Memory B cell (primary cell): ENCODE measurements at regions not wholly inside any gene's neighbourhood (a gene's known extent, or its start where the extent isn't known, plus 50 kb on each side); places are given as distances from the start of the nearest gene placed in this dataset.
"Not testable (repeated sequence)": the region's sequence is repeated elsewhere in the genome, so short reads cannot be mapped to it uniquely, and the experiment has no call there.

ENCODE experiments used
- ATAC-seq: fragments of 150-1000 bp; cut with Tn5 transposase; 2 replicates; pipeline ENCODE4 v1.10.0; 2021; ENCODE audit warnings: low read depth, mild to moderate bottlenecking, moderate library complexity
- DNase-seq, 2 donors: peaks; one replicate each; pipeline ENCODE4 v3.0.0; 2022; ENCODE audit warnings: low spot score in 2 of 2
- H3K27ac Mint-ChIP-seq: one replicate; pipeline ENCODE4 v1.8.0; 2022; ENCODE audit warnings: mild to moderate bottlenecking, moderate library complexity, mixed read lengths
- H3K27me3 Mint-ChIP-seq: one replicate; pipeline ENCODE4 v1.8.0; 2022; ENCODE audit warnings: mixed read lengths
- H3K36me3 Mint-ChIP-seq: one replicate; pipeline ENCODE4 v1.8.0; 2022; ENCODE audit warnings: mild to moderate bottlenecking, mixed read lengths
- H3K4me1 Mint-ChIP-seq: one replicate; pipeline ENCODE4 v1.8.0; 2022; ENCODE audit warnings: mixed read lengths
- H3K4me3 Mint-ChIP-seq: one replicate; pipeline ENCODE4 v1.8.0; 2022; ENCODE audit warnings: mild to moderate bottlenecking, moderate library complexity, mixed read lengths
- H3K9me3 Mint-ChIP-seq: one replicate; pipeline ENCODE4 v1.8.0; 2022; ENCODE audit warnings: mixed read lengths

GRCh38 chr21:6428498-6429092 is 4092.8 kb upstream of the TPTE start:
- H3K4me3 Mint-ChIP-seq, H3K36me3 Mint-ChIP-seq, H3K27me3 Mint-ChIP-seq, H3K27ac Mint-ChIP-seq, ATAC-seq, DNase-seq, H3K9me3 Mint-ChIP-seq, H3K4me1 Mint-ChIP-seq: not testable (repeated sequence)

- H3K9me3 Mint-ChIP-seq, H3K27ac Mint-ChIP-seq, DNase-seq, H3K36me3 Mint-ChIP-seq, H3K27me3 Mint-ChIP-seq, ATAC-seq, H3K4me1 Mint-ChIP-seq, H3K4me3 Mint-ChIP-seq: not testable (repeated sequence)
Measured at GRCh38 chr21:6429924-6430323, 4091.5 kb upstream of the TPTE start.

GRCh38 chr21:6433149-6433548 is 4088.2 kb upstream of the TPTE start:
- not testable (repeated sequence) for H3K27ac Mint-ChIP-seq, ATAC-seq, H3K4me3 Mint-ChIP-seq, H3K9me3 Mint-ChIP-seq, H3K4me1 Mint-ChIP-seq, DNase-seq, H3K36me3 Mint-ChIP-seq, H3K27me3 Mint-ChIP-seq

GRCh38 chr21:6436205-6436604 is 4085.2 kb upstream of the TPTE start:
- H3K27ac Mint-ChIP-seq, H3K9me3 Mint-ChIP-seq, H3K27me3 Mint-ChIP-seq, H3K36me3 Mint-ChIP-seq, DNase-seq, H3K4me1 Mint-ChIP-seq, H3K4me3 Mint-ChIP-seq, ATAC-seq: not testable (repeated sequence)

DNA sequence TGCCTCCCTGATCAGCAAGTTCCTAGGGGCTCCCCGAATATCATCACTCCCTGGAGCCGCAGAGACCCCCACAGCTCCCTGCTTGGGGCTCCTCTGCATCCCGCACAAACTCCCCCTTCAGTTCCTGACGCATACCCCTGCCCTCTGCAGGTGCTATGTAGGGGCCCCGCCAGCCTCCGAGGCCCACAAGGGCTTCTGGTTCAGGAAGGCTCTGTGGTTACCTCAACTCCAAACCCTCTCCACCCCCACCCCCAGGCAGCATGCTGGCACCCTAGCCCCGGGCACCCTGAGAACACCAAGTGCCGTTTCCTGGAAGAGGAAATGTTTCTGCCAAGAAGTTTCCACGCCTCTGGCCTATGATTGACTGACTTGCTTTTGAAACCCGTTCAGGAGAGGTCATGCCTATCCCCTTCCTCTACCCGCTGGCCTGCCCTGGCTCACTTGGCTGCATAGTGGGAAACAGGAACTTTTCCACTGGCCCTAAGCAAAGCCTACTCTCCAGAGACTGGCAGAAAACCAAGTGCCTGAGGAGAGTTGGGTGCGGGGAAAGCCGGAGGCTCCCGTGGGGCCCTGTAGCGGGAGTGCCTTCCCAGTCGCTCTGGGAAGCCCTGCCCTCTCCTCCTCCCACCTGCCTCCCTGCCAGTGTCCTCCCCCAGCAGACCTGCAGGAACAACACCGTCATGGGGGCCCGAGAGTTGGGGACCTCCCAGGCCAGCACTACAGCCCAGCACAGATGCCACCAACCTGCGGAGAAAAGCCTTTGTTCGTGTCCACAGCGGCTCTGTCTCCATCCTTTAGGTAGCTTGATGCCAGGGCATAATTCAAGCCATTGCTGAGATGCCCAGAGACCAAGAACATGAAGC is 4084.2 kb upstream of the TPTE start:
- H3K36me3 Mint-ChIP-seq = not testable (repeated sequence)

GRCh38 chr21:6437834-6438187 is 4083.6 kb upstream of the TPTE start:
- not testable (repeated sequence) for DNase-seq, H3K36me3 Mint-ChIP-seq, H3K27ac Mint-ChIP-seq, H3K4me1 Mint-ChIP-seq, H3K4me3 Mint-ChIP-seq, H3K27me3 Mint-ChIP-seq, H3K9me3 Mint-ChIP-seq
- peak; percentile 37 for ATAC-seq

More for the DNA sequence above, 4084.2 kb upstream of the TPTE start:
- H3K27me3 Mint-ChIP-seq, DNase-seq, H3K4me1 Mint-ChIP-seq, H3K27ac Mint-ChIP-seq, H3K9me3 Mint-ChIP-seq, ATAC-seq, H3K4me3 Mint-ChIP-seq: not testable (repeated sequence)

DNA sequence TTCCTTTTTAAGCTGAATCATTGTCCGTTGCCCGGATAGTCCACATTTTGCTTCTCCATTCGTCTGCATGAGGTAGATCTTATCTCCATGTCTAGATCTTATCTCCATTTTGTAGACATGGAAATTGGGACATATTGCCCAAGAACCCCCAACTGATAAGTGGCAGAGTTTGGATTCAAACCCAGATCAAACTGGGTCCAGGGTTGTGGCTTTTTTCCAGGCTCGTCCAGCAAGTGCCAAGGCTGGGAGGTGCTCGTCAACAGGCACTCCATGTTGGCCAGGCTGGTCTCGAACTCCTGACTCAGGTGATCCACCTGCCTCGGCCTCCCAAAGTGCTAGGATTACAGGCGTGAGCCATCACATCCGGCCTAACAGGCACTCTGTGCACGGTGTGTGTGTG is 4082.3 kb upstream of the TPTE start:
- H3K27ac Mint-ChIP-seq, H3K4me3 Mint-ChIP-seq, H3K4me1 Mint-ChIP-seq, ATAC-seq, H3K27me3 Mint-ChIP-seq, H3K9me3 Mint-ChIP-seq, H3K36me3 Mint-ChIP-seq, DNase-seq: not testable (repeated sequence)

GRCh38 chr21:6454648-6455340 is 4066.6 kb upstream of the TPTE start:
- ATAC-seq, H3K27me3 Mint-ChIP-seq, DNase-seq, H3K27ac Mint-ChIP-seq, H3K4me1 Mint-ChIP-seq, H3K36me3 Mint-ChIP-seq, H3K4me3 Mint-ChIP-seq, H3K9me3 Mint-ChIP-seq: not testable (repeated sequence)

DNA sequence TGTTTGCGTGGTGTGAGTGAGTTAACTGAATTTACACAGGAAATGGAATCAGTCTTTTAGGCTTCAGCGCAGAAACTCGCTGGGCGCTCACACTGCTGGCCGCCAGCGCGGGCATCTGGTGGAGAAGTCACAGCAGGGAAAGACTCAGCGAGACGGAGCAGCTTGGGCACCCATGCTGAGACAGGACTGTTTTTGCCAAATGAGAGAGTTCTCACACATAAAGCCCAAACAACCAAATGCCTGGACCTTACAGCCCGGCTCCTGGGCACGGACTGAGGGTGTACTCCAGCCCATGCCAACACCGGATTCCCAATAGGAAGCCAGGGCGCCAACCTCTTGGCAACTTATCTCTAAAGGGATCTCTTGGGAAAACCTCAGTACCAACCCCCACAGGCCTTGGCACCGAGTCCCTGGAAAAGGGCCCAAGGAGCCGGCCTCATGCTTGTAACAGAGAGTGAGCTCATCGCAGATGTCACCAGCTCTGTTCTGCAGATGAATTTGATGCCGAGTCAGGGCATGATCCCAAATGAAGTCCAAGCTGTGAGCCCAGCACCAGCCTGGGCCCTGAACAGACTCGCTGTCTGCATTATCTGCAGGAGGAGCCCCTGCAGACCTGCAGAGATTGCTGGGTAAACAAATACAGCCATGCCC is 4065.2 kb upstream of the TPTE start:
- not testable (repeated sequence) for H3K36me3 Mint-ChIP-seq, H3K27me3 Mint-ChIP-seq, DNase-seq, H3K4me3 Mint-ChIP-seq, ATAC-seq, H3K4me1 Mint-ChIP-seq, H3K27ac Mint-ChIP-seq, H3K9me3 Mint-ChIP-seq

DNA sequence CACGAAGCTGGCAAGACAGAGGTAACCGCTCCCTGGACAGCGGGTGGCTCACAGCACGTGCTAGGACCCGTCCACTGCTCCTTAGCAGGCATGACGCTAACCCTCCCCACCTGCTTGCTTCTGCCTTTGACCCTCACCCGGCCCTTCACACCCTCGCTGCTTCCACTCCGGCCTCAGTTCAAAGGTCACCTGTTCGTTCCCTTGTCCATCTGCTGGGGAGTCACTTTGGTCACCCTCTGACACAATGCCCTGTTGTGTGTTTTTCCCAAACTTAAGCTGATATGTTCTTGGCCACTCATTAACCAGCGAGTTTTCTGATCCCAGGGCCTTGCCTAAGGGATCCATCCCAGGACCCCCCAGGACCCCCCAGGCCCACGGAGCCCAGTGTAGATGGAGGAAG is 4061.6 kb upstream of the TPTE start:
- H3K36me3 Mint-ChIP-seq, H3K27ac Mint-ChIP-seq, H3K9me3 Mint-ChIP-seq, DNase-seq, H3K4me1 Mint-ChIP-seq, H3K4me3 Mint-ChIP-seq, ATAC-seq, H3K27me3 Mint-ChIP-seq: not testable (repeated sequence)

DNA sequence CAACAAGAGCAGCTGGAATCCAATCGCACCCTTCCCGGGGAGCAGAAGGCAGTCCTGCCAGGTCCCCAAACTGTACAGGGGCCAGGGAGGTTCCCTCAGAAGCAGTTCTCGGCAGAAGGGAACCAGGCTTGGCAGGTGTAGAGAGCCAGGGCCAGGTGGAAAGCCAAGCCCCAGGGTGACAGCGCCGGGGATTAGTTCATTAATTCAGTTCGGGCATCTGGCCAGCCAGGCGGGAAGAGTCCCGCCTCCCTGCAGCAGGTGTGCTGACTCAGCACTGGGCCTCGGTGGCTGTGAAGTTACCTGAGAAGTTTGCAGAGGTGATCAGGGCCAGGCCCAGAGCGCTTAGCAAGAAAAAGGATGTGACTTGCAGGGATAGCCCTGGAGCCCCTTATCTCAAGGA is 4060.0 kb upstream of the TPTE start:
- H3K27me3 Mint-ChIP-seq, H3K36me3 Mint-ChIP-seq, DNase-seq, ATAC-seq, H3K4me3 Mint-ChIP-seq, H3K9me3 Mint-ChIP-seq, H3K4me1 Mint-ChIP-seq, H3K27ac Mint-ChIP-seq: not testable (repeated sequence)

DNA sequence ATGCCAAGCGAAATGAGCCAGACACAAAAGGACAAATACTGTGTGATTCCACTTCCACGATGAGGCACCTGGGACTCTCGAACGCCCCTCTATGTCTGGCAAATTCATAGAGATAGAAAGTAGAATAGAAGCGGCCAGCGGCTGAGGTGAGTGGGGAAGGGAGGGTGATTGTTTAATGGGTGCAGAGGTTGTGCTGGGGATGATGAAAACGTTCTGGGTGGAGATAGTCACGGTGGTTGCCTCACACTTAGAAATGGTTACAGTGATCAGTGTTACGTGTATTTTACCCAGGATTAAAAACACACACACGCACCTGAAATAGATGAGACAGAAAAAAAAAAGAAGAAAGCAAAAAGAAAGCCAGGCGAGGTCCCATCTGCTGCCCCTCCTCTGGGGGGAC is 4057.0 kb upstream of the TPTE start:
- not testable (repeated sequence) for DNase-seq, H3K9me3 Mint-ChIP-seq, ATAC-seq, H3K4me1 Mint-ChIP-seq, H3K36me3 Mint-ChIP-seq, H3K27me3 Mint-ChIP-seq, H3K4me3 Mint-ChIP-seq, H3K27ac Mint-ChIP-seq

DNA sequence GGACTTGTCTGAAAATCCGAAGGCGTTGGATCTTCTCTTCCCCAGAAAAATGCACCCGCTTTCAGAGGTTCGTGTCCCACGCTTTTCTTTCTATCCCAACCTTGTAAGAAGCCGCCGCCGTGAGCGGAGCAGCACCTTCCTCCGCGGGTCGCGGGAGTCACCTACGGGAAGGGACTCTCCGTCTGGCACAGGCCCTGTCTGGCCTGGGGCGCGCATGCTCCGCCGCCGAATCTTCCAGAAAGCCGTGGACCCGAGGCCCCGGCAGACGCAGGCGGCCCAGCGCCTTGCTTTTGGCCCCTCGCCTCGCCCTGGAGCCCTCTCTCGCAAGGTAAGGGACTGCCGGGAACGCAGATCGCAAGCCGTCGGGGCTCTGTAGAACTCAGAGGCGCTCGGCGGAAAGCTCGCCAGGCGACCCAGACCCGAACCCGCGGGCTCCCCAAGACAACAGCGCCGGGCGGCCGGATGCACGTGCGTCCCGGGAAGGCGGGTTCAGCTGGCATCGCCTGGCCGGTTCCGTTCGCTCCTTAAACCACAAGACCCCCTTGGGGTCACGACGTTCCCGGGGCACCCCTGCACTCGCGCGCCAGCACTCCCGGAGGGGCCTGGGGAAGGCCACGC is 4055.2 kb upstream of the TPTE start:
- not testable (repeated sequence) for DNase-seq, H3K4me3 Mint-ChIP-seq, ATAC-seq, H3K9me3 Mint-ChIP-seq, H3K27ac Mint-ChIP-seq, H3K36me3 Mint-ChIP-seq, H3K4me1 Mint-ChIP-seq, H3K27me3 Mint-ChIP-seq

- not testable (repeated sequence) for DNase-seq, H3K4me3 Mint-ChIP-seq, ATAC-seq, H3K9me3 Mint-ChIP-seq, H3K36me3 Mint-ChIP-seq, H3K27me3 Mint-ChIP-seq, H3K27ac Mint-ChIP-seq, H3K4me1 Mint-ChIP-seq
Measured at GRCh38 chr21:6466707-6467106, 4054.7 kb upstream of the TPTE start.
